PC-3 (cell line): ENCODE measurements at regions not wholly inside any gene's neighbourhood (a gene's known extent, or its start where the extent isn't known, plus 50 kb on each side); places are given as distances from the start of the nearest gene placed in this dataset.

Experiments
- CTCF ChIP-seq: fragments of 300-600 bp; sonication (generic); conservative IDR thresholded peaks from 2 replicates; pipeline ENCODE4 v1.5.1; 2017; ENCODE audit warnings: antibody characterized with exemption, low read depth, mild to moderate bottlenecking, low read length
- EZH2 ChIP-seq: fragments of 300-600 bp; sonication (generic); IDR thresholded peaks from one replicate; pipeline ENCODE4 v1.6.1; 2017; ENCODE audit warnings: antibody characterized with exemption, mild to moderate bottlenecking, low read length; ENCODE audit not compliant: unreplicated experiment
- EZH2phosphoT487 ChIP-seq: fragments of 300-600 bp; sonication (generic); IDR thresholded peaks from 2 replicates; pipeline ENCODE4 v1.6.1; 2018; ENCODE audit warnings: mild to moderate bottlenecking, antibody characterized with exemption, low read length, borderline replicate concordance

- TF ChIP-seq CTCF (no peak), EZH2 (no peak), EZH2phosphoT487 (no peak)
Observed at GRCh38 chr5:82865625-82866024, 211.6 kb downstream of the TMEM167A start.
